SU-DHL-6 (cell line): ENCODE measurements at regions not wholly inside any gene's neighbourhood (a gene's known extent, or its start where the extent isn't known, plus 50 kb on each side); places are given as distances from the start of the nearest gene placed in this dataset.
"Not testable (repeated sequence)": the region's sequence is repeated elsewhere in the genome, so short reads cannot be mapped to it uniquely, and the experiment has no call there.

ENCODE experiments used
- EZH2phosphoT487 ChIP-seq: fragments of 200-600 bp; sonication (generic), shearing (Covaris generic); conservative IDR thresholded peaks from 2 replicates; pipeline ENCODE4 v1.6.1; 2018; ENCODE audit warnings: mild to moderate bottlenecking, antibody characterized with exemption, low read length, moderate library complexity, mixed read lengths
- TF ChIP-seq, protein P1 (sequence below): fragments of 200-600 bp; sonication (generic); IDR thresholded peaks from one replicate; pipeline ENCODE4 v1.5.1; 2017; ENCODE audit warnings: antibody characterized with exemption, mild to moderate bottlenecking, low read length, moderate library complexity; ENCODE audit not compliant: insufficient read depth, poor library complexity, severe bottlenecking

- TF ChIP-seq, protein P1, sequence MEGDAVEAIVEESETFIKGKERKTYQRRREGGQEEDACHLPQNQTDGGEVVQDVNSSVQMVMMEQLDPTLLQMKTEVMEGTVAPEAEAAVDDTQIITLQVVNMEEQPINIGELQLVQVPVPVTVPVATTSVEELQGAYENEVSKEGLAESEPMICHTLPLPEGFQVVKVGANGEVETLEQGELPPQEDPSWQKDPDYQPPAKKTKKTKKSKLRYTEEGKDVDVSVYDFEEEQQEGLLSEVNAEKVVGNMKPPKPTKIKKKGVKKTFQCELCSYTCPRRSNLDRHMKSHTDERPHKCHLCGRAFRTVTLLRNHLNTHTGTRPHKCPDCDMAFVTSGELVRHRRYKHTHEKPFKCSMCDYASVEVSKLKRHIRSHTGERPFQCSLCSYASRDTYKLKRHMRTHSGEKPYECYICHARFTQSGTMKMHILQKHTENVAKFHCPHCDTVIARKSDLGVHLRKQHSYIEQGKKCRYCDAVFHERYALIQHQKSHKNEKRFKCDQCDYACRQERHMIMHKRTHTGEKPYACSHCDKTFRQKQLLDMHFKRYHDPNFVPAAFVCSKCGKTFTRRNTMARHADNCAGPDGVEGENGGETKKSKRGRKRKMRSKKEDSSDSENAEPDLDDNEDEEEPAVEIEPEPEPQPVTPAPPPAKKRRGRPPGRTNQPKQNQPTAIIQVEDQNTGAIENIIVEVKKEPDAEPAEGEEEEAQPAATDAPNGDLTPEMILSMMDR: not testable (repeated sequence)
- not testable (repeated sequence) for TF ChIP-seq EZH2phosphoT487
Observed at GRCh38 chr5:21473981-21474380, 1379.2 kb downstream of the CDH12 start.
